HepG2 (cell line): ENCODE measurements at regions not wholly inside any gene's neighbourhood (a gene's known extent, or its start where the extent isn't known, plus 50 kb on each side); places are given as distances from the start of the nearest gene placed in this dataset.
A peak's percentile ranks its signal among the peaks of the same experiment; 100 is the strongest.

Experiments used
- ATAC-seq: fragments of 200-7000 bp; cut with Tn5 transposase; 3 replicates; pipeline ENCODE4 v1.9.1; 2020; ENCODE audit warnings: mild to moderate bottlenecking, moderate library complexity
- BruUV-seq: library from RNA; stranded (reverse); fragments of 400-500 nt; replicated peaks from 2 replicates; lab custom pipeline; 2021; lab: Mats Ljungman, UMichigan
- CTCF ChIA-PET: fragments of 300-600 bp; formaldehyde crosslinking; extraction: SDS; loops from one replicate; lab custom pipeline; 2021; ENCODE audit warnings: low total read pairs, inconsistent platforms, low intra/inter-chr PET ratio; lab: Yijun Ruan, JAX
- POLR2A ChIA-PET: fragments of 350-600 bp; sonication (Branson Sonifier 250); formaldehyde crosslinking; loops from one replicate; lab custom pipeline; 2020; ENCODE audit warnings: antibody characterized with exemption, inconsistent platforms; lab: Yijun Ruan, JAX
- DNase-seq: peaks from one replicate; pipeline ENCODE4 v3.0.0-alpha.2; 2015; ENCODE audit warnings: low spot score
- FAIRE-seq: peaks from 3 replicates; lab custom pipeline; 2011; peaks lifted over from hg19 to GRCh38; lab: Jason Lieb, UNC
- H2AFZ ChIP-seq: one replicate; pipeline ENCODE4 v1.6.1; 2011; ENCODE audit warnings: low read length, inconsistent platforms
- H3K27ac ChIP-seq: fragments of 300-600 bp; 3 replicates; pipeline ENCODE4 v1.8.0; 2011; ENCODE audit warnings: mixed run types, mild to moderate bottlenecking, mixed read lengths, low read length, inconsistent platforms; ENCODE audit not compliant: insufficient read depth; ENCODE audit errors: extremely low read length
- H3K27me3 ChIP-seq, 2 experiments: fragments of 200-600 bp in 1 of 2; 2 replicates in 1 of 2; 3 replicates in 1 of 2; pipeline versions ENCODE4 v1.6.0 to v1.8.0; 2011; ENCODE audit warnings: low read length in 2 of 2, mild to moderate bottlenecking in 2 of 2, moderate library complexity in 2 of 2, inconsistent platforms in 1 of 2; ENCODE audit not compliant: insufficient read depth in 2 of 2, control insufficient read depth in 1 of 2
- H3K36me3 ChIP-seq, 2 experiments: fragments of 200-600 bp in 1 of 2; replicated peaks in 1 of 2; 2 replicates in 1 of 2; 3 replicates in 1 of 2; pipeline versions ENCODE4 v1.5.1 to v1.8.0; 2011; ENCODE audit warnings: low read length in 2 of 2, inconsistent platforms in 1 of 2; ENCODE audit not compliant: insufficient read depth in 2 of 2, control insufficient read depth in 1 of 2
- H3K4me1 ChIP-seq: 2 replicates; pipeline ENCODE4 v1.5.1; 2012; ENCODE audit warnings: low read length, inconsistent platforms; ENCODE audit not compliant: insufficient read depth
- H3K4me2 ChIP-seq: 2 replicates; pipeline ENCODE4 v1.6.0; 2011; ENCODE audit warnings: low read depth, low read length, inconsistent platforms
- H3K4me3 ChIP-seq, 3 experiments: fragments of 200-600 bp in 1 of 3; sonication (generic), shearing (Covaris generic) in 1 of 3; replicated peaks in 1 of 3; 2 replicates each; pipeline ENCODE4 v1.5.1; 2011 to 2016; ENCODE audit warnings: low read length in 3 of 3, inconsistent platforms in 2 of 3, low read depth in 2 of 3, mild to moderate bottlenecking in 2 of 3, control low read depth in 1 of 3, mixed read lengths in 1 of 3; ENCODE audit not compliant: insufficient read depth in 1 of 3
- H3K79me2 ChIP-seq: one replicate; pipeline ENCODE4 v1.6.1; 2011; ENCODE audit warnings: low read length, inconsistent platforms; ENCODE audit not compliant: insufficient read depth
- H3K9ac ChIP-seq: 2 replicates; pipeline ENCODE4 v1.6.0; 2011; ENCODE audit warnings: mild to moderate bottlenecking, low read depth, low read length, inconsistent platforms; ENCODE audit not compliant: insufficient read depth
- H3K9me3 ChIP-seq: 2 replicates; pipeline ENCODE4 v1.5.1; 2012; ENCODE audit warnings: mild to moderate bottlenecking, low read length
- H4K20me1 ChIP-seq: 2 replicates; pipeline ENCODE4 v1.6.0; 2011; ENCODE audit warnings: inconsistent platforms, mild to moderate bottlenecking, low read length, moderate library complexity; ENCODE audit not compliant: insufficient read depth
- CEBPB ChIP-seq: IDR thresholded peaks from 2 replicates; pipeline ENCODE4 v1.6.1; 2011; ENCODE audit warnings: low read depth, low read length, improper control_type of control experiment, borderline replicate concordance
- HNF4G ChIP-seq, 2 experiments: sonication (generic) in 1 of 2; formaldehyde crosslinking in 1 of 2; IDR thresholded peaks; 2 replicates each; pipeline versions ENCODE4 v1.4.0 to v1.6.1; 2011 to 2020; ENCODE audit warnings: borderline replicate concordance in 2 of 2, low read depth in 2 of 2, mild to moderate bottlenecking in 2 of 2, low read length in 1 of 2, missing genetic modification reagents in 1 of 2, moderate library complexity in 1 of 2
- KMT2B ChIP-seq: IDR thresholded peaks from 2 replicates; pipeline ENCODE4 v1.6.1; 2016; ENCODE audit warnings: missing genetic modification reagents, missing compliant biosample characterization
- ZNF205 ChIP-seq: IDR thresholded peaks from 2 replicates; pipeline ENCODE4 v1.6.1; 2018; ENCODE audit warnings: missing biosample characterization, missing genetic modification reagents
- ZNF567 ChIP-seq: sonication (generic); formaldehyde crosslinking; IDR thresholded peaks from 2 replicates; pipeline ENCODE4 v1.8.1; 2023; ENCODE audit warnings: mild to moderate bottlenecking, missing genetic modification reagents, borderline replicate concordance
- ZNF644 ChIP-seq: IDR thresholded peaks from 2 replicates; pipeline ENCODE4 v1.6.1; 2016; ENCODE audit warnings: low read depth
- WGBS: methylation state at CpG from one replicate; pipeline ENCODE4 v1.1.6; 2017; ENCODE audit warnings: low lambda C conversion rate; 5-methylcytosine and 5-hydroxymethylcytosine counted together
- in situ Hi-C: cut with HindIII; loops from 2 replicates; pipeline ENCODE4 v1.10.0; 2017; ENCODE audit warnings: low pct_unique_long_range_greater_than_20kb; ENCODE audit not compliant: extremely low pct_ligation_motif_present
- intact Hi-C: fragments of 100-400 bp; cut with micrococcal nuclease; formaldehyde crosslinking; loops from one replicate; pipeline ENCODE4 v1.10.0; 2022; ENCODE audit not compliant: unreplicated experiment
- TF ChIP-seq, protein P1 (sequence below): sonication (generic); formaldehyde crosslinking; IDR thresholded peaks from 2 replicates; pipeline ENCODE4 v1.4.0; 2020; ENCODE audit warnings: missing genetic modification reagents, borderline replicate concordance
- TF ChIP-seq, protein P2 (sequence below): IDR thresholded peaks from 2 replicates; pipeline ENCODE4 v1.6.1; 2016; ENCODE audit warnings: missing compliant biosample characterization, missing genetic modification reagents, borderline replicate concordance

DNA sequence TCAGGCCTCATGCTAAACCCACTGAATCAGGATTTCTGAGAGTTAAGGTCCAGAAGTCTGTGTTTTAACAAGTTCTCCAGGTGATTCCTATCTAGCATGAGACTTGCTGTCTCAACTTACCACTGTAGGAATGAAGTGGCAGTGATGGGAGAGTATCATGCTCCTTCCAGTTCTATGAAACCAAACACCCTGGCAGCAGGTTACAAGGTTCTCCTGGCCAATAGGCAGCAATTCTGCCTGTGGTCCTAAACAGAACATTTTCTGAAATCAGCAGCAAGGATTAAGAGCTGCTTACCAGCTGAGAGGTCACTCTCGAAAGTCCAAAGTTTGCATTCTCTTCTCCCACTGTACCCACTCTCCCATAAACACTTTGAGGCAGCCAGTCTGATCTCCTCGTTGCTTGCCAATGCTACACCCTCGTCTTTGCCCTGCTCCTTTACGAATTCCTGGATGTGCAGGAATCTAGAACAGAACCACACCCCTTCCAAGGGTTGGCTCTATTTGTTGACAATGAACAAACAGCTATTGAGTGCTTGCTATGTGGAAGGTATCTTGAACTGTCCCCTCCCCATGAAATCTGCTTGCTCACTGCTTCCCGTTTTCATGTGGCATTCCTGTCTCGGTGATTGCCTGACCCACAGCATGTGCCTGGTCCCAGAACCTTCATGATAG, 100.5 kb downstream of the TMEM174 start:
- intact Hi-C loops, result no loop called here
- H4K20me1 ChIP-seq, result no peaks in the 10 kb centered on the region
- WGBS, result 2% methylated on average over 6 of the region's 6 CpGs
- H3K4me2 ChIP-seq, result no peak overlapping the region
- FAIRE-seq (no peak), DNase-seq (peak; percentile 6), ATAC-seq (no peak)
- peaks cover 3 to 61% of the 10 kb centered on the region in 2 experiments; a peak in 3 of 5 replicates for H3K27me3 ChIP-seq
- no peak overlapping the region for H3K27ac ChIP-seq
- no peaks in the 10 kb centered on the region for H3K79me2 ChIP-seq
- no peak overlapping the region for H3K9ac ChIP-seq
- TF ChIP-seq ZNF644 (CRISPR knock-in tag), result no peak
- TF ChIP-seq, protein P1, sequence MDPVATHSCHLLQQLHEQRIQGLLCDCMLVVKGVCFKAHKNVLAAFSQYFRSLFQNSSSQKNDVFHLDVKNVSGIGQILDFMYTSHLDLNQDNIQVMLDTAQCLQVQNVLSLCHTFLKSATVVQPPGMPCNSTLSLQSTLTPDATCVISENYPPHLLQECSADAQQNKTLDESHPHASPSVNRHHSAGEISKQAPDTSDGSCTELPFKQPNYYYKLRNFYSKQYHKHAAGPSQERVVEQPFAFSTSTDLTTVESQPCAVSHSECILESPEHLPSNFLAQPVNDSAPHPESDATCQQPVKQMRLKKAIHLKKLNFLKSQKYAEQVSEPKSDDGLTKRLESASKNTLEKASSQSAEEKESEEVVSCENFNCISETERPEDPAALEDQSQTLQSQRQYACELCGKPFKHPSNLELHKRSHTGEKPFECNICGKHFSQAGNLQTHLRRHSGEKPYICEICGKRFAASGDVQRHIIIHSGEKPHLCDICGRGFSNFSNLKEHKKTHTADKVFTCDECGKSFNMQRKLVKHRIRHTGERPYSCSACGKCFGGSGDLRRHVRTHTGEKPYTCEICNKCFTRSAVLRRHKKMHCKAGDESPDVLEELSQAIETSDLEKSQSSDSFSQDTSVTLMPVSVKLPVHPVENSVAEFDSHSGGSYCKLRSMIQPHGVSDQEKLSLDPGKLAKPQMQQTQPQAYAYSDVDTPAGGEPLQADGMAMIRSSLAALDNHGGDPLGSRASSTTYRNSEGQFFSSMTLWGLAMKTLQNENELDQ (CRISPR knock-in tag), result no peak
- TF ChIP-seq CEBPB, result no peak
- no peak for TF ChIP-seq HNF4G (IDR thresholded peaks at IDR 0.05; ENCODE audit: borderline replicate concordance, low read depth, low read length)
- no peak for TF ChIP-seq HNF4G (CRISPR knock-in tag; IDR thresholded peaks at IDR 0.05; ENCODE audit: borderline replicate concordance, low read depth)
- TF ChIP-seq KMT2B (CRISPR knock-in tag), result no peak
- TF ChIP-seq ZNF567 (CRISPR knock-in tag), result no peak
- TF ChIP-seq, protein P2, sequence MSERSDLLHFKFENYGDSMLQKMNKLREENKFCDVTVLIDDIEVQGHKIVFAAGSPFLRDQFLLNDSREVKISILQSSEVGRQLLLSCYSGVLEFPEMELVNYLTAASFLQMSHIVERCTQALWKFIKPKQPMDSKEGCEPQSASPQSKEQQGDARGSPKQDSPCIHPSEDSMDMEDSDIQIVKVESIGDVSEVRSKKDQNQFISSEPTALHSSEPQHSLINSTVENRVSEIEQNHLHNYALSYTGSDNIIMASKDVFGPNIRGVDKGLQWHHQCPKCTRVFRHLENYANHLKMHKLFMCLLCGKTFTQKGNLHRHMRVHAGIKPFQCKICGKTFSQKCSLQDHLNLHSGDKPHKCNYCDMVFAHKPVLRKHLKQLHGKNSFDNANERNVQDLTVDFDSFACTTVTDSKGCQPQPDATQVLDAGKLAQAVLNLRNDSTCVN (CRISPR knock-in tag), result no peak
- TF ChIP-seq ZNF205 (CRISPR knock-in tag), result 0 out of 2 replicates have a peak, but pooled peaks have one; percentile 26
- H2AFZ ChIP-seq, result no peak overlapping the region
- ChIA-PET POLR2A (no interaction called here), CTCF (no interaction called here)
- H3K4me3 ChIP-seq, result no peak overlapping the region
- in situ Hi-C loops, result no loop called here
- no peaks in the 10 kb centered on the region for H3K9me3 ChIP-seq
- no peaks in the 10 kb centered on the region for H3K4me1 ChIP-seq
- no peaks in the 10 kb centered on the region for H3K36me3 ChIP-seq
- BruUV-seq, result no TSS peak
